HG03135 (cell line): ENCODE measurements at regions not wholly inside any gene's neighbourhood (a gene's known extent, or its start where the extent isn't known, plus 50 kb on each side); places are given as distances from the start of the nearest gene placed in this dataset.

Experiments used
- ATAC-seq: cut with Tn5 transposase; IDR thresholded peaks from one replicate; pipeline ENCODE4 v1.9.1; 2021; ENCODE audit warnings: mild to moderate bottlenecking, moderate library complexity; ENCODE audit not compliant: unreplicated experiment

DNA sequence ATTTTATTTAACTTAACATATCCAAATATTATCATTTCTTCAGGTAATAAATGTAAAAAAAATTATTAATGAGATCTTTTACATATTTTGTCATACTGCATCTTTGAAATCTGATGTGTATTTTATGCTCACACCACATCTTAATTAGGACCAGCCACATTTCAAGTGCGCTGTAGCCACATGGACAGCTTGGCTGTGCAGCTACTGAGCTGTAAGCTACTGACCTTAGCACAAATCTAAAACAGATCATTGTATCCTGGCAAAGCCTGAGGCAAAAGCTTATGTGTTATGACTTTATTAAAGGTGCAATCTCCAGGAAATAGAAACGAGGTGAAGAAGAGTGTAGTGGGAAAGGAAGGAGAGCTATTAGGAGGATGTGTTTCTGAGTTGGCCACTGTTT is 126.7 kb upstream of the UBE2E2 start:
- no peak for ATAC-seq

- no peak for ATAC-seq
These were observed 126.0 kb upstream of the UBE2E2 start for GRCh38 chr3:23077126-23077525.

DNA sequence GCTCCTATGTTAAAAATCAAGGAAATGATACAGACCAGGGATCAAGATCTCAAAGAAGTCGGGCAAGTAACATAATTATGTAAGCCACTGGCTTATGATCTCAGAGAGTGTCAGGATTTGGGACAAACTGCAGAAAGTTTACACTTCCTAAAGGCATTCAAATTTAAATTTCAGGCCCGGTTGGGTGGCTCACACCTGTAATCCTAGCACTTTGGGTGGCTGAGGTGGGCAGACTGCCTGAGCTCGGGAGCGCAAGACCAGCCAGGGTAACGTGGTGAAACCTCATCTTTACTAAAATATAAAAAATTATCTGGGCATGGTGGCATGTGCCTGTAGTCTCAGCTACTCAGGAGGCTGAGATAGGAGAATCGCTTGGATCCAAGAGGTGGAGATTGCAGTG is 124.4 kb upstream of the UBE2E2 start:
- no peak for ATAC-seq

GRCh38 chr3:23079976-23080375 is 123.2 kb upstream of the UBE2E2 start:
- no peak for ATAC-seq

DNA sequence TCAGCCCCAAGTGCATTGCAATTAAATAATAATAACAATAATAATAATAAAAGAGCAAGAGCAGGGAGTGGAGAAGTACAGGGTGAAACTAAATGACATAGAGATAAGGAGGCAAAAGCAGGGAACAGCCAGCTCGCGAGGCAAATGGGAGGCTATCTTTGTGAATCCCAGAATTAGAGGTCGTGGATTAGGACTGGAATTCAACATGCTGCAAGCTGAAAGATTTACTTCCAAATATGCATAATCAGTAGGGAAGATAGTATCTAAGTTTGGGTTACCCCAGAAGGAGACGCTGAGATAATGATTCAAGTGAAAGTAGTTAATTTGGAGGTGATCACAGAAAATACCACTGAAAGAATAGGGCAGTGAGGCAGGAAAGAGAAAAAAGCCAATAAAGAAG is 119.4 kb upstream of the UBE2E2 start:
- ATAC-seq, result no peak

DNA sequence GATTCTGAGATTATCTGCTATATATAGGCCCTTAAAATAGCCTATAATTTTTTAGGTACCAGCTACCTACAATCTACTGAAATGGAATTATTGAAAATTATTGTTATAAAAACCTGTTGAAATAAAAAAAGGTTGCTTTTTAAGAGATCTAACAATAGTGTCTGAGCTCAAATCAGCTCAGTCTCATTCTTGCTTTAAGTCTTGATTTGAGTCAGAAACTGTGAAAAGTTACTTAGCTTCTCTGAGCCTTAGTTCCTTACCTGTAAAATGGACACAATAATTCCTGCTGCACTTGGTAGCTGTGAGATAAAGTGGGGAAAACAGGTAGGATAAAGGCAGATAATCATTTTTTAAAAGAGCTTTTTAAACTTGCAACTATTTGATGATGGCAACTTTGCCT is 118.8 kb upstream of the UBE2E2 start:
- no peak for ATAC-seq

DNA sequence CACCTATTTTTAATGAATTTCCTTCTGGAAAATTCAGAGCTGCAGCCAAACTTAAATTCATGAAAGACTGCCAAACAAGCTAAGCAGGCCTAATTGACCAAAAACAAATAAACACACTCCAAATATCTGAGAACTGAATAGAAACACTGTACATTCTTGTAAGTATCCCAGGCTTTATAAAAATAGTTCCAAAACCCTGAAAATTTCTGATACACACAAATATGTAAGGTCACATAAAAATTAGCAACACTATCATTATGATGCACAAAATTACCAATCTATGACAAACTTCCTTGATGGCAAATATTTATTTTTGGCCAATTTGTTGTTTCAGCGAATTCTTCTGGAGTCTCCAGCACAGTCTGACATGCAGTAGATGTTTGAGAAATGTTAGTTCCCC is 117.9 kb upstream of the UBE2E2 start:
- ATAC-seq, result no peak

DNA sequence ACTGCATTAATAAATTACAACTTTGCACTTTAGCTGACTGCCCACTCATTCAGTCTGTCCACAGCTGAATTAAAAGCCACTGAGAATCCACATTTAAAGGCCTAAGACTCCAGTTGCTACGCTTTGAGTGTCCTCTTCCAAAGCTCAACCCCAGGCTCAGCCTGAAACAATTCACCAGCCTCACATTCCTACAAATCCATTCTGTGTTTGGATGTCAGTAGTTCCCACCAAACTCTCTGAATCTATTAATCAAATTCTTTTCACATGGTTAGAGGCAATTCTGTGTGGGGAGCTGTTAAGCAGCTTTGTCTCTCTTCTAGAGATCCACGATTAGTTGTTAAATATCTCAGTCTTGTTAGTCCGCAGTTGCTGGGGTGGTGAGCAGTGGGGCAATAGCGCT is 116.8 kb upstream of the UBE2E2 start:
- ATAC-seq, result no peak

DNA sequence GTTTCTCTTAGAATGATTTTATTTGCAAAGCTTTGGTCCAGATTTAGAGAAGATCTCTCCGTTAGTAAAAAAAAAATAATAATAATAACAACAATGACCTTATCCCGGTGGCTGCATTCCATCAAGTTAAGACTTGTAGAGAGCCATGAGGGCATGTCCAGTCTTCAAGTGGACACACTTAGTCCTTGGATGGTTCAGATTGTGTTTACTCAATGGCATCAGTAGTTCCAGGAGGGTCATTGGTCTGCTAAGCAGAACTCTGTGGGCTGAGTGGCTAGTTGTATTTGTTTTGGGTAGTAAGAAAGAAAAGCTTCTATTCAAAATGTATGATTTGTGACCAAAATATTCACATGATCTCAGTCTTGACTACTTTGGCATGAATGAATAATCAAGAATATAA is 116.3 kb upstream of the UBE2E2 start:
- no peak for ATAC-seq

GRCh38 chr3:23094412-23094811 is 108.7 kb upstream of the UBE2E2 start:
- ATAC-seq, result no peak

- ATAC-seq, result no peak
These were observed 108.2 kb upstream of the UBE2E2 start for GRCh38 chr3:23094890-23095462.

DNA sequence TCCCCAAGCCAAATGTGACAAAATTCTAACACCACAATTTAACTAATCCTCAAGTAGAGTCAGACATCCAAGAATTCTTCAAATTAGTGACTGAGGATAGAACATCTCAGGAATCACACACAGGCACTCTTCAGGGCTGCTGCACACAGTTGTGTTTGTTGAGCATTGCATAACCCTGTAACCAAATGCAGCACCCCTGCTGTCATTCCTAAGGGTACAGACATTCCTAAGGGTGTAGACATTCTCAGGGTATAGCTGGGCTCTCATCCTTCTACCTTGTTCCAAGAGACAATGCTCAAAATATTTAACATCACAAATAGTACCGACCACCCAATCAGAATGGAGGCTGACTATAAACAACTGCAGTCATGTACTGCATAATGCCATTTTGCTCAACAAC is 107.1 kb upstream of the UBE2E2 start:
- no peak for ATAC-seq

GRCh38 chr3:23099021-23099420 is 104.1 kb upstream of the UBE2E2 start:
- ATAC-seq, result no peak

DNA sequence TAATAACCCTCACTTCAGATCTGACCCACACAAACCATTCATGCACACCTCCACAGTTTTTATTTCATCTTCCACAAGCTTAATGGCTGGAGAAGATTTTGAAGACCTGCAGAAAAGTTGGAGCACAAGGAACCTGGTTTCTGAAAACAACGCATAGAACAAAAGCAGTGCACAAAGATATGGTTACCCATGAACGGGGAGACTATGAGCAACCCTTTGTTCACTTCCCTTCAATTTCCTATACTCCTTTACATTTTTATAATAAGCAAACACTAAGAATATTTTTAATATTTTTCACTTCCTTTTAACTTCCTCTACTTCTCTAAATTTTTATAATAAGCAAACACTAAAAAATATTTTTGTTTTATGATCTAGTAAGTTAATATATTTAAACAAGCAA is 103.5 kb upstream of the UBE2E2 start:
- ATAC-seq, result no peak

DNA sequence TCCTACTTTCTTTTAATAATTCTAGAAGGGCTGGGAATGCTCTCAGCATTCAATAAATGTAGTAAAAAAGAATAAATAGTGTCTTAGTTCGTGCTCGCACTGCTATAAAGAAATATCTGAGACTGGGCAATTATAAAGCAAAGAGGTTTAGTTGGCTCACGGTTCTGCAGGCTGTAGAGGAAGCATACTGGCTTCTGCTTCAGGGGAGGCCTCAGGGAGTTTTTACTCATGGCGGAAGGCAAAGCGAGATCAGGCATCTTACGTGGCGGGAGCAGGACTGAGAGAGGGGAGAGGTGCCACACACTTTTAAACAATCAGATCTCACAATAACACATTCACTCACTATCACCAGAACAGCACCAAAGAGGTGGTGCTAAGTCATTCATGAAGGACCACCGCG is 103.0 kb upstream of the UBE2E2 start:
- ATAC-seq, result no peak

GRCh38 chr3:23103764-23104163 is 99.4 kb upstream of the UBE2E2 start:
- ATAC-seq, result no peak

DNA sequence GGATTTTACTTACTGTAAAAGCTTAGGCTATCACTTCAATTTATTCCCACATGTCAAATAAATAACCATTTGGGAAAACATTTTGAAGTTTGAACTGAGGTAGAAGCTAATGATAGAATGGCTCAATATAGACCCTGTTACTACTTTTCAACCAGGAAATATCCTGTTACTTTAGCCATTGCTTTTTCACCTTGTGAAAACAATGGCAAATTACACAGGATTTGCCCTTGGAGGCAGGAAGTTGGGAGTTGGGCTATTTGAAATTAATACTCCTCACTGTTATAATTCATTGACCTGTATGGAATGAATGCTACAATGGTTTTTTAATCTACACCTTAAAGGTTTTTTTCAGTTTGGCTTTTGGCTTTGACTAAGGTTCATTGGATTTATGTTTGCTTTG is 98.1 kb upstream of the UBE2E2 start:
- ATAC-seq, result no peak

DNA sequence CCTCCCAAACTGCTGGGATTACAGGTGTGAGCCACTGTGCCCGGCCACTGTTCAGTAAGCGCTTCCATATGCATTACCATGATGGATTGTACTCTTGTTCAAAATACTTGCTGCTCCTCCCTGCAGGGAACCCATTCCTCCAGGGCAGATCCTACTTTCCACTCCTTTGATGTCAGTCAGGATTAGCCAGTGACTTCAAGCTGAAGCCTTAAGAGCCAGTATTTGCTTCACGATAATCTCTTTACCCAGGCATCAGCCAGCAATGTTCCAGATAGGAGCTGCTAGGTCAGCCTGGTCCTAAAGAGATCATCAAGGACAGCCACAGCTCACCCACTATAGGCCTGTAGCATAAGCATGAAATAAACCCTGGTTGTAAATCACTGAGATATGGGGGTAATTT is 96.5 kb upstream of the UBE2E2 start:
- ATAC-seq, result no peak

GRCh38 chr3:23107221-23107620 is 95.9 kb upstream of the UBE2E2 start:
- ATAC-seq, result no peak

GRCh38 chr3:23108451-23109057 is 94.6 kb upstream of the UBE2E2 start:
- ATAC-seq, result no peak

GRCh38 chr3:23111286-23111685 is 91.8 kb upstream of the UBE2E2 start:
- ATAC-seq, result no peak

- ATAC-seq, result no peak
These were observed 91.3 kb upstream of the UBE2E2 start for GRCh38 chr3:23111797-23112196.

- no peak for ATAC-seq
These were observed 90.6 kb upstream of the UBE2E2 start for GRCh38 chr3:23112491-23112890.
